ENCODE measurements at regions not wholly inside any gene's neighbourhood (a gene's known extent, or its start where the extent isn't known, plus 50 kb on each side); places are given as distances from the start of the nearest gene placed in this dataset.

- TF ChIP-seq, protein P1, sequence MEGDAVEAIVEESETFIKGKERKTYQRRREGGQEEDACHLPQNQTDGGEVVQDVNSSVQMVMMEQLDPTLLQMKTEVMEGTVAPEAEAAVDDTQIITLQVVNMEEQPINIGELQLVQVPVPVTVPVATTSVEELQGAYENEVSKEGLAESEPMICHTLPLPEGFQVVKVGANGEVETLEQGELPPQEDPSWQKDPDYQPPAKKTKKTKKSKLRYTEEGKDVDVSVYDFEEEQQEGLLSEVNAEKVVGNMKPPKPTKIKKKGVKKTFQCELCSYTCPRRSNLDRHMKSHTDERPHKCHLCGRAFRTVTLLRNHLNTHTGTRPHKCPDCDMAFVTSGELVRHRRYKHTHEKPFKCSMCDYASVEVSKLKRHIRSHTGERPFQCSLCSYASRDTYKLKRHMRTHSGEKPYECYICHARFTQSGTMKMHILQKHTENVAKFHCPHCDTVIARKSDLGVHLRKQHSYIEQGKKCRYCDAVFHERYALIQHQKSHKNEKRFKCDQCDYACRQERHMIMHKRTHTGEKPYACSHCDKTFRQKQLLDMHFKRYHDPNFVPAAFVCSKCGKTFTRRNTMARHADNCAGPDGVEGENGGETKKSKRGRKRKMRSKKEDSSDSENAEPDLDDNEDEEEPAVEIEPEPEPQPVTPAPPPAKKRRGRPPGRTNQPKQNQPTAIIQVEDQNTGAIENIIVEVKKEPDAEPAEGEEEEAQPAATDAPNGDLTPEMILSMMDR (IDR thresholded peaks at IDR 0.05), result no peak
- TF ChIP-seq EZH2 (IDR thresholded peaks at IDR 0.05), result no peak
Observed at GRCh38 chr6:105898286-105898685, 187.8 kb upstream of the PRDM1 start.

All from neural progenitor cell (in vitro differentiated cells).